Raji (cell line): ENCODE measurements at regions not wholly inside any gene's neighbourhood (a gene's known extent, or its start where the extent isn't known, plus 50 kb on each side); places are given as distances from the start of the nearest gene placed in this dataset.

Source experiments
- POLR2A ChIP-seq: IDR thresholded peaks from 2 replicates; pipeline ENCODE4 v1.6.1; 2011; ENCODE audit warnings: low read depth, low read length, control low read depth; ENCODE audit not compliant: insufficient read depth

DNA sequence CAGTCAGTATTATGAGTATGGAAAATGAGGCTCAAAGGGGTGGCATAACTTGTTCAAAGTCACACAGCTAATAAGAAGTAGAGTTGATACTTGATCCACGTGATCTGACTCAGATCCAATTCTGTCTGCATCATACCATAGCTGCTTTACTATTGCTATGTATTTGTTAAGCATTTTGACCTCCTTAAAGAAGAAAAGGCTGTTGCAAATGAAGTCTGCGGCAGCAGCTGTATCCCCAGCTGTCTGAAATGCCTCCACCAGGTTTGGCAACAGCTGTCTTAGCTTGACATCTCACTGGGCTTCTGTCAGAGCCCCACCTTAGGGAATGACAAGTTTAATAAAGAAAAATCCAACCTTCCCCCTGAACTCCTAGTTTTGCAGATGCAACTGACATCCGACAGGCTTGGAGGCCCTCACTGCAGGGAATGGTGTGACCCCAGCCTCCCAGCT is 75.6 kb upstream of the SLC44A1 start:
- no peak for TF ChIP-seq POLR2A

DNA sequence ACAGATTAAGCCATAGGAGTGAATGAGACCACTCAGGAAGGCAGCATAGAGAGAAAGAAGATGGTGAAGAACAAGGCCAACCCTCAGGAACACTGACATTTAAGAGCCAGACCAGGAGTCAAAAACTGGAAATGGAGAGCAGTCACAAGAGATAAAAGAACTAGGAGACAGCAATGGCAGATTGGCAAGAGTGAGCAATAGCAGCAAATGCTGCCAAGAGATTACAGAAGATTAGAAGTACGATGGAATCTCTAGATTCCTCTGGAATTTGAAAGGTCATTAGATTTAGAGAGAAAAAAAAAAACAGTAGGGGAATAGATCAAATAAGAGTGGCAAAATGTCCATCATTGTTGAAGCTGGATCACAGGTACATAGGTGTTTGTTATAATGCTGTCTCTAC is 73.4 kb upstream of the SLC44A1 start:
- no peak for TF ChIP-seq POLR2A

DNA sequence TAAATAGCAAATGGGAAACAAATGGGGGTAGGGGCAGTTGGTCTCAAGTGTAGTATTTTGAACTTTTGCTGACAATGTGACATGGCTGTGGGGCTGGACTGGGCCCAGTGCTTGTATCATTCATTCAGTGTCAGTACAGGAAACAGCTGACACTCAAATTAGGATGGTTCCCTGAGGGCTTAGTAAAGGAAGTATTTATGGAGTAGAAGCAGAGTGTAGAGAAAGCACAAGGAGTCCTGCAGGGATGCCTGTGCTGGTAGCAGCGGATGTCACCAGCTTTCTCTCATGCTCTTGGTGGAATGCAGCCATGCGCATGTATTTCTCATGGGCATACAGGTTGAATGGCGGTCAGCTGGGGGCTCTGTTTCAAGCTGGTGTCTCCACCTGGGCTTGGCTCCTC is 72.9 kb upstream of the SLC44A1 start:
- TF ChIP-seq POLR2A: no peak

DNA sequence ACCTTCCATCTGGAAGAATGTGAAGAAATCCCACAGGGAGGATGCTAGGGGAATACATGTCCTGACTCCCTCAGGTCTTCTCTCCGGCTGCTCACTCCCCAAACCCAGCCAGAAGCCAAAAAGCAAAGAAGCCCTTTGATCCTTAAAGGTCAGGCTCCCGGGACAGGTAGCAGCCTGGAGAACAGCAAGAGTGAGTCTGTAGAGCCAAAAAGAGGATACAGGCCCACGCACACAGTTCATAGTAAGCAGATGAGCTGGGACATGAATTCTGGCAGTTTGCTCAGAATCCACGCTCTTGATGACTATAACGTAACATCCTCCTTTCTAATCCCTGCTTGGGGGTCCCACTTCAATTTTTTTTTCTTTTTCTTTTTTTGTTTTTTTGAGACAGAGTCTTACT is 72.0 kb upstream of the SLC44A1 start:
- TF ChIP-seq POLR2A: no peak

DNA sequence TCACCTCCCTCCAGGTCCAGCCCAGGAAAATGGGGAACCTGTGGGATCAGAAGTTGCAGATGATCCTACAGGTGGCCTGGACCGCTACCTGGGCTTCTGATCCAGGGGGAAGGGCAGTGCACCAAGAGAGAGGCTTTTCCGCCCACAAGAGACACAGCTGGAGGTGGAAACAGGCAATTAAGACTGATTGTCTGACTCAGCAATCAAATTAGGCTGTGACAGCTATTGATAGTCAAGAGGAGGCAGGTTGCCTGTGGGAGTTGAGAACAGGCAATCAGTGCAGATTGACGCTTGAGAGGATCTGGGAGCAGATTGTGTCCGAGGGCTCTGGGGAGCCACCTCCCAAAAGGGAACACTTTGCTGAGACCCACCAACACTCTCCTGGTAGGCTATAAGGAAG is 71.1 kb upstream of the SLC44A1 start:
- TF ChIP-seq POLR2A: no peak

DNA sequence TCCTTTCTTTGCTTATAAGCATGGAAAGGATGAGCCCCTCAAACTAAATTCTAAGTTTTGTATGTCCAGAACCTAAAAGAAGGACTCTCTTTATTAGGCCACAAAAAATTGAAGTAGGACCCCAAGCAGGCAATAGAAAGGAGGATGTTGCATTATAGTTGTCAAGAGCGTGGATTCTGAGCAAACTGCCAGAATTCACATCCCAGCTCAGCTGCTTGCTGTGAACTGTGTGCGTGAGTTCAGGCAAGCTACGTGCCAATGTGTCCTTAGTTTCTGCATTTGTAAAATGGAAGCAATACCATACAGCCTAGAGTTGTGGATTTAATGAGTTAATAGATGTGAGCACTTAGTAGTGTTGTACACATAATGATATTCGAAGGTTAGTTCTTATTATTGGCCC is 70.6 kb upstream of the SLC44A1 start:
- no peak for TF ChIP-seq POLR2A

DNA sequence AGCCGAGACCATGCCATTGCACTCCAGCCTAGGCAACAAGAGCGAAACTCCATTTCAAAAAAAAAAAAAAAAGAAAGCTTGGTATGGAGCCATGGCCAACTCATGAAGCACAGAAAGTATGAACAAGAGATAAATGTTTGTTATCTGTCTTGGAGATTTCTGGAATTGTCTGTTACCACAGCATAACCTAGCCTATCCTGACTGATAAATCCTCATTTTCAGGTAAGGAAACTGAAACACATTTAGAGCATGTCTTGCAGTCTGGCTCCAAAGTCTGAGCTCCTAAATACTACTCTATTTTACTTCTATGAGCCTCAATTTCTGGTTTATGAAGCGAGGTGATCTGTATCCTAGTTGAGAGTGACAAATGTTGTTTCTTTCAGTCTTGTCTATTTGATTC is 68.3 kb upstream of the SLC44A1 start:
- no peak for TF ChIP-seq POLR2A

DNA sequence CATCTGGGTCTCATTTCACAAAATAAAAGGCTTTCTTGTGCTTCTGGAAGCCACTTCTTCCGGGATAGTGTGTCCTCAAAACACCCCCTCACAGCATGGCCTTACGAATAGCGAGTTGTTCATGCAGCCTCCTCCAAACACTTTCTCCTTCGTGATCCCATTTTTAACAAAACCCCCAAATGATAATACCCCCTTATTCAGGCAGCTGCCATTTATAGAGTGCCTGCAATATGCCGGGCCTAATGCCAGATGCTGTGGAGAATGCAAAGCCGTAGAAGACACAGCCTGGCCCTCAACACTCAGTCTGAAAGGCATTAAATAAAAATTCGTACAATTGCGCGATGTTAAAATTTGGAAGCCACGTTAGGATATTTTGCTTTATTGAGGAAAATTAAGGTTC is 66.4 kb upstream of the SLC44A1 start:
- no peak for TF ChIP-seq POLR2A

DNA sequence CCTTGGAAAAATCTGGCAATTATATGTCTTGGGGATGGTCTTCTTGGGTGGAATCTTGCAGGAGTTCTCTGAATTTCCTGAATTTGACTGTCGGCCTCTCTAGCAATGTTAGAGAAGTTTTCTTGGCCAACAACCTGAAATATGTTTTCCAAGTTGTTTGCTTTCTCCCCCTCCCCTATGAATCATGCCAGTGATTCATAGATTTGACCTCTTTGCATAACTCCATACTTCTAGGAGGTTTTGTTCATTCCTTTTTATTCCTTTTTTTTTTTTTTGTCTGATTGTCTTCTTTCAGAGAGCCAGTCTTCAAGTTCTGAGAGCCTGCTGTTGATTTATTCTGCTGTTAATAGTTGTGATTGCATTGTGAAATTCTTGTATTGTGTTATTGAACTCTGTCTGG is 56.7 kb upstream of the SLC44A1 start:
- no peak for TF ChIP-seq POLR2A

DNA sequence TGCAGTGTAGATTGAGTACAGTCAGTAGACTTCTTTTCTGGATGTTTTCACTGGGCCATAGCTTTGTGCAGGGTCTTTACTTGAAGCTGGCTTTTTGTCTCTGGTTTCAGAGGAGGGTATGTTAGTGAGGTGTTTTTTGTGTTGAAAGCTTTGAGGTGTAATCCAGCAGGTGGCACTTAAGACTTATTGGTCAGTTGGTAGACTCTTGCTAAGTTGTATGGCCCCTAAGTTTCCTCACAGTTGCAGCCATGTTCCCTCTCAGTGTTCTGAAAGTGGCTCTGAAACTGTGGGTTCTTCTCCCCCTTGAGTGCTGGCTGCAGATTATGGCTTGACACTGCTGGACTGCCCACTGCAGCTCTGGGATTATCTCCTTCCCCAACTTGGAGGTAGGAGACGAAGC is 55.7 kb upstream of the SLC44A1 start:
- no peak for TF ChIP-seq POLR2A

DNA sequence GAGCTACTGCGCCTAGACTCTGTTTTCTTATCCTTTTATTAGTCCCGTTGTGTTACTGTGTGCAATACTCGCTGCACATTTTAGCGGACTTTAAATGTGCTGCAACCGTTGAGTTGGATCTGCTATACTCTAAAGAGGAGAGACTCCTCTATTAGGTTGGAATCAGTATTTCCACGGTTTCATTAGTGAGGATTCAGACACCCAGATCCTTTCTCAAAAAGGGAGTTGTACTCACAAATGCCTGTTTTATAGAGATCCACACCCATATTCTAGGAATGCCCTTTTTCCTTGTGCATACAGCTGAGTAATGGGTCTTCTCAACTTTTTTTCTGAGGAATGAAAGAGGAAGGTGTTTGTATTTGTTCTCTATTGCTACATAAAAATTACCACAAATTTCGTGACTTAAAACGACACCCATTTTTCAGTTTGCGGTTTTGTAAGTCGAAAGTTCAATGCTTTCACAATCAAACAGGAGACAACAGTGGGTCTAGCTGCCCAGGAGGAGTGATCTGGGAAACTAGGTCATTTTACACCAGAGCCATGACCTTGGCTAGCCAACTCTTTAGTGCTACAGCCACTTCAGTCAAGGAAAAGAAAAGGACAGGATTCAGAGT is 52.8 kb upstream of the SLC44A1 start:
- TF ChIP-seq POLR2A: no peak

DNA sequence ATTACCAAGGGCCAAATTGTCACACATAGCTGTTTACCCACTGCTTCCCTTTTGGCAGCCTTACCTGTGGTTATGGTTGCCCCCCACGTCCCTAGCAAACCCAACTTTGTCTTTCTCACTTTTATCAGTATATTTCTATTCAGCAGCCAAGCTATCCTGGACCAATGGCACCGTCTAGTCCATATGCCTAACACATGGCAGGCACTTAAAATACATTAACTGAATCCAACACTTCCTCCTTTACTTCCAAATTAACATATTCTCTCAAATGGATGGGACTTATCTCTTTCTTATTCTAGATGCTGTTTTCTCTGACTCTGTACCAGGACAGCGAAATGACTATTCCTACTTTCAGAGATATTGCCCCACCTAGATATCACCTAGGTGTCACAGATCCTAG is 50.9 kb upstream of the SLC44A1 start:
- TF ChIP-seq POLR2A: no peak

DNA sequence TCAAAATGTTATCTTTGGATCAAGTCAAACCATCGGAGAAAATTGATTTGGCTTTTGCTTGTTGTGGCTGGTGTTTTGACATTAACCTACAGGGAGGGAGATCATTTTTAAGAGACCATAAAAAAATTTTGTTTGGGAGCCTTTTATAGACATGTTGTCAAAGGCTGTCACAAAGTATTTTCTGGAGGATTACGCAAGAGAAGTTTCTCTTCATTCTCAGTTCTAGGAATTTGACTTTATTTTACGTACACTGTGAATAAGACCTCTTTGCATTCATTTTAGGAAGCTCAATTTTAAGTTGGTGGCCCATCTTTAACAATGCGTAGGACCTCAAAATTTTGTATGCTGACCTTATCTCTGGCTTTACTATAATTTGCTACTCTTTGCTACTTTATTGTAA is 50.2 kb upstream of the SLC44A1 start:
- no peak for TF ChIP-seq POLR2A
